Karpas-422 (cell line): ENCODE measurements at regions not wholly inside any gene's neighbourhood (a gene's known extent, or its start where the extent isn't known, plus 50 kb on each side); places are given as distances from the start of the nearest gene placed in this dataset.

ENCODE experiments used
- DNase-seq: peaks from one replicate; pipeline ENCODE4 v3.0.0-alpha.2; 2015
- H2AFZ ChIP-seq: fragments of 200-600 bp; sonication (generic); 2 replicates; pipeline ENCODE4 v1.6.1; 2014; ENCODE audit warnings: antibody characterized with exemption, low read length, mixed read lengths
- H3K27ac ChIP-seq: fragments of 200-600 bp; sonication (generic); 2 replicates; pipeline ENCODE4 v1.5.1; 2014; ENCODE audit warnings: mild to moderate bottlenecking, low read length, moderate library complexity
- H3K27me3 ChIP-seq: fragments of 200-600 bp; sonication (generic); 2 replicates; pipeline ENCODE4 v1.6.1; 2014; ENCODE audit warnings: low read length, mixed read lengths
- H3K36me3 ChIP-seq: fragments of 200-600 bp; sonication (generic); 2 replicates; pipeline ENCODE4 v1.6.1; 2014; ENCODE audit warnings: low read length, mixed read lengths; ENCODE audit not compliant: insufficient read depth
- H3K4me1 ChIP-seq: fragments of 200-600 bp; sonication (generic); 2 replicates; pipeline ENCODE4 v1.6.1; 2014; ENCODE audit warnings: mild to moderate bottlenecking, low read length, mixed read lengths
- H3K4me2 ChIP-seq: fragments of 200-600 bp; sonication (generic); 2 replicates; pipeline ENCODE4 v1.6.1; 2014; ENCODE audit warnings: low read length, low read depth, mild to moderate bottlenecking; ENCODE audit not compliant: poor library complexity, severe bottlenecking
- H3K4me3 ChIP-seq: fragments of 200-600 bp; sonication (generic); 2 replicates; pipeline ENCODE4 v1.5.1; 2014; ENCODE audit warnings: mild to moderate bottlenecking, antibody characterized with exemption, low read length, mixed read lengths
- H3K79me2 ChIP-seq: fragments of 200-600 bp; sonication (generic); 2 replicates; pipeline ENCODE4 v1.6.1; 2014; ENCODE audit warnings: mild to moderate bottlenecking, low read length, mixed read lengths
- H3K9ac ChIP-seq: fragments of 200-600 bp; sonication (generic); 2 replicates; pipeline ENCODE4 v1.6.0; 2014; ENCODE audit warnings: low read length
- H3K9me2 ChIP-seq: fragments of 200-600 bp; sonication (generic), shearing (Covaris generic); replicated peaks from 2 replicates; pipeline ENCODE4 v1.6.0; 2014; ENCODE audit warnings: mild to moderate bottlenecking, low read length, moderate library complexity; ENCODE audit not compliant: insufficient read depth
- H3K9me3 ChIP-seq: fragments of 300-700, 200-600 bp; sonication (generic); 2 replicates; pipeline ENCODE4 v1.6.1; 2014; ENCODE audit warnings: low read length, mixed read lengths
- H4K20me1 ChIP-seq: fragments of 200-600 bp; sonication (generic); 2 replicates; pipeline ENCODE4 v1.6.1; 2014; ENCODE audit warnings: mild to moderate bottlenecking, antibody characterized with exemption, low read length, low read depth; ENCODE audit not compliant: insufficient read depth

GRCh38 chr22:22946131-22946530 is 58.5 kb downstream of the IGLL5 start:
- no peak overlapping the region for H2AFZ ChIP-seq
- no peaks in the 10 kb centered on the region for H3K9me2 ChIP-seq
- peaks cover 5% of the 10 kb centered on the region; the same call in 1 of the 2 replicates for H4K20me1 ChIP-seq
- H3K4me2 ChIP-seq = no peak overlapping the region
- H3K4me3 ChIP-seq = no peak overlapping the region
- no peaks in the 10 kb centered on the region for H3K36me3 ChIP-seq
- H3K9ac ChIP-seq = no peak overlapping the region
- no peaks in the 10 kb centered on the region for H3K79me2 ChIP-seq
- no peaks in the 10 kb centered on the region for H3K9me3 ChIP-seq
- H3K27me3 ChIP-seq = no peaks in the 10 kb centered on the region
- no peak for DNase-seq
- peaks cover 66% of the 10 kb centered on the region for H3K4me1 ChIP-seq
- no peak overlapping the region for H3K27ac ChIP-seq

- H3K4me3 ChIP-seq = no peak overlapping the region
- no peak overlapping the region for H2AFZ ChIP-seq
- no peak for DNase-seq
- no peaks in the 10 kb centered on the region for H3K27me3 ChIP-seq
- peaks cover 12% of the 10 kb centered on the region; the same call in 1 of the 2 replicates for H4K20me1 ChIP-seq
- no peaks in the 10 kb centered on the region for H3K36me3 ChIP-seq
- peaks cover 46% of the 10 kb centered on the region for H3K4me1 ChIP-seq
- H3K9me2 ChIP-seq = no peaks in the 10 kb centered on the region
- H3K9me3 ChIP-seq = no peaks in the 10 kb centered on the region
- no peak overlapping the region for H3K9ac ChIP-seq
- no peaks in the 10 kb centered on the region for H3K79me2 ChIP-seq
- no peak overlapping the region for H3K27ac ChIP-seq
- no peak overlapping the region for H3K4me2 ChIP-seq
These were observed 61.3 kb downstream of the IGLL5 start for GRCh38 chr22:22948651-22949571.

GRCh38 chr22:22949953-22950352 is 62.3 kb downstream of the IGLL5 start:
- Histone ChIP-seq H4K20me1 (peaks cover 12% of the 10 kb centered on the region; the same call in 1 of the 2 replicates), H3K27me3 (no peaks in the 10 kb centered on the region), H3K27ac (no peak overlapping the region), H3K4me2 (no peak overlapping the region), H2AFZ (no peak overlapping the region), H3K4me3 (no peak overlapping the region), H3K36me3 (no peaks in the 10 kb centered on the region), H3K9me2 (no peaks in the 10 kb centered on the region), H3K9ac (no peak overlapping the region), H3K79me2 (no peaks in the 10 kb centered on the region), H3K4me1 (peaks cover 44% of the 10 kb centered on the region), H3K9me3 (no peaks in the 10 kb centered on the region)
- DNase-seq = no peak

GRCh38 chr22:22951035-22951434 is 63.4 kb downstream of the IGLL5 start:
- H3K79me2 ChIP-seq = no peaks in the 10 kb centered on the region
- no peaks in the 10 kb centered on the region for H3K27me3 ChIP-seq
- H2AFZ ChIP-seq = no peak overlapping the region
- H3K27ac ChIP-seq = no peak overlapping the region
- peaks cover 43% of the 10 kb centered on the region for H3K4me1 ChIP-seq
- DNase-seq = no peak
- no peaks in the 10 kb centered on the region for H3K9me2 ChIP-seq
- no peak overlapping the region for H3K9ac ChIP-seq
- no peaks in the 10 kb centered on the region for H3K36me3 ChIP-seq
- no peak overlapping the region for H3K4me2 ChIP-seq
- peaks cover 12% of the 10 kb centered on the region; the same call in 1 of the 2 replicates for H4K20me1 ChIP-seq
- no peaks in the 10 kb centered on the region for H3K9me3 ChIP-seq
- H3K4me3 ChIP-seq = no peak overlapping the region

- Histone ChIP-seq H3K9me3 (no peaks in the 10 kb centered on the region), H3K4me2 (no peak overlapping the region), H3K36me3 (no peaks in the 10 kb centered on the region), H3K9ac (no peak overlapping the region), H3K4me3 (no peak overlapping the region), H3K79me2 (no peaks in the 10 kb centered on the region), H3K27me3 (no peaks in the 10 kb centered on the region), H3K27ac (no peak overlapping the region), H4K20me1 (peaks cover 12% of the 10 kb centered on the region; the same call in 1 of the 2 replicates), H3K4me1 (peaks cover 41% of the 10 kb centered on the region), H3K9me2 (no peaks in the 10 kb centered on the region), H2AFZ (no peak overlapping the region)
- no peak for DNase-seq
These were observed 65.1 kb downstream of the IGLL5 start for GRCh38 chr22:22952531-22953280.

- no peaks in the 10 kb centered on the region for H3K9me2 ChIP-seq
- no peak overlapping the region for H3K4me2 ChIP-seq
- no peaks in the 10 kb centered on the region for H3K36me3 ChIP-seq
- H3K27me3 ChIP-seq = no peaks in the 10 kb centered on the region
- H2AFZ ChIP-seq = no peak overlapping the region
- no peaks in the 10 kb centered on the region for H3K9me3 ChIP-seq
- H4K20me1 ChIP-seq = peaks cover 12% of the 10 kb centered on the region; the same call in 1 of the 2 replicates
- no peaks in the 10 kb centered on the region for H3K79me2 ChIP-seq
- no peak overlapping the region for H3K4me3 ChIP-seq
- H3K9ac ChIP-seq = no peak overlapping the region
- H3K4me1 ChIP-seq = peaks cover 47% of the 10 kb centered on the region
- H3K27ac ChIP-seq = no peak overlapping the region
- DNase-seq = no peak
These were observed 66.2 kb downstream of the IGLL5 start for GRCh38 chr22:22953791-22954190.

- no peaks in the 10 kb centered on the region for H3K79me2 ChIP-seq
- no peak overlapping the region for H2AFZ ChIP-seq
- peaks cover 55% of the 10 kb centered on the region for H3K4me1 ChIP-seq
- H3K9me3 ChIP-seq = no peaks in the 10 kb centered on the region
- H3K9me2 ChIP-seq = no peaks in the 10 kb centered on the region
- H4K20me1 ChIP-seq = peaks cover 11% of the 10 kb centered on the region; the same call in 1 of the 2 replicates
- H3K36me3 ChIP-seq = no peaks in the 10 kb centered on the region
- no peak overlapping the region for H3K4me3 ChIP-seq
- H3K27me3 ChIP-seq = no peaks in the 10 kb centered on the region
- peak overlapping the region; percentile 38; the same call in 1 of the 2 replicates for H3K9ac ChIP-seq
- no peak overlapping the region for H3K27ac ChIP-seq
- H3K4me2 ChIP-seq = peak overlapping the region; percentile 52
- DNase-seq = peak; percentile 87
These were observed 67.0 kb downstream of the IGLL5 start for GRCh38 chr22:22954656-22955055.

GRCh38 chr22:22955276-22955798 is 67.7 kb downstream of the IGLL5 start:
- no peak for DNase-seq
- Histone ChIP-seq H3K9me3 (no peaks in the 10 kb centered on the region), H3K27me3 (no peaks in the 10 kb centered on the region), H4K20me1 (peaks cover 7% of the 10 kb centered on the region; the same call in 1 of the 2 replicates), H3K79me2 (no peaks in the 10 kb centered on the region), H3K36me3 (no peaks in the 10 kb centered on the region), H3K4me3 (no peak overlapping the region), H3K27ac (no peak overlapping the region), H3K9ac (no peak overlapping the region), H3K9me2 (no peaks in the 10 kb centered on the region), H2AFZ (no peak overlapping the region), H3K4me2 (no peak overlapping the region), H3K4me1 (peaks cover 62% of the 10 kb centered on the region)
